H1 (cell line): ENCODE measurements at regions not wholly inside any gene's neighbourhood (a gene's known extent, or its start where the extent isn't known, plus 50 kb on each side); places are given as distances from the start of the nearest gene placed in this dataset.
A peak's percentile ranks its signal among the peaks of the same experiment; 100 is the strongest.

Experiments used
- CTCF ChIA-PET: fragments of 300-600 bp; sonication (Branson Sonifier 250); formaldehyde crosslinking; loops from one replicate; lab custom pipeline; 2021; ENCODE audit not compliant: partially characterized antibody; lab: Charles Lee
- POLR2A ChIA-PET: fragments of 300-600 bp; sonication (Branson Sonifier 250); formaldehyde crosslinking; loops from one replicate; lab custom pipeline; 2021; ENCODE audit warnings: inconsistent platforms; ENCODE audit not compliant: partially characterized antibody; lab: Charles Lee
- DNase-seq, 2 experiments: peaks; one replicate each; pipeline versions ENCODE4 v3.0.0 to v3.0.0-alpha.2; 2010 to 2022; ENCODE audit warnings: low spot score in 2 of 2, low read depth in 1 of 2, mixed read lengths in 1 of 2
- FAIRE-seq: peaks from 2 replicates; lab custom pipeline; 2011; peaks lifted over from hg19 to GRCh38; lab: Jason Lieb, UNC
- H2AFZ ChIP-seq: 2 replicates; pipeline ENCODE4 v1.8.1; 2012; ENCODE audit warnings: low read length, inconsistent platforms
- H2AK5ac ChIP-seq: 2 replicates; pipeline ENCODE4 v1.6.1; 2013; ENCODE audit warnings: low read depth, low read length
- H2BK120ac ChIP-seq: replicated peaks from 2 replicates; pipeline ENCODE3; 2013; ENCODE audit warnings: low read depth, low read length, inconsistent platforms
- H2BK12ac ChIP-seq: 2 replicates; pipeline ENCODE4 v1.6.1; 2013; ENCODE audit warnings: low read depth, low read length
- H2BK15ac ChIP-seq: 2 replicates; pipeline ENCODE4 v1.6.1; 2013; ENCODE audit warnings: low read length
- H2BK20ac ChIP-seq: 2 replicates; pipeline ENCODE4 v1.6.1; 2013; ENCODE audit warnings: low read length
- H2BK5ac ChIP-seq: 2 replicates; pipeline ENCODE4 v1.6.1; 2013; ENCODE audit warnings: low read depth, low read length
- H3K14ac ChIP-seq: 2 replicates; pipeline ENCODE4 v1.6.1; 2013; ENCODE audit warnings: inconsistent platforms; ENCODE audit not compliant: insufficient read length
- H3K18ac ChIP-seq: 2 replicates; pipeline ENCODE4 v1.6.1; 2013; ENCODE audit warnings: low read length; ENCODE audit errors: extremely low read depth
- H3K23ac ChIP-seq: 2 replicates; pipeline ENCODE4 v1.6.1; 2013; ENCODE audit warnings: inconsistent platforms; ENCODE audit not compliant: insufficient read length
- H3K23me2 ChIP-seq: 2 replicates; pipeline ENCODE4 v1.6.1; 2013; ENCODE audit warnings: low read depth, low read length
- H3K27ac ChIP-seq: 2 replicates; pipeline ENCODE4 v1.6.1; 2011; ENCODE audit warnings: low read depth, low read length, inconsistent platforms
- H3K27me3 ChIP-seq, 4 experiments: replicated peaks in 1 of 4; 1 replicate in 1 of 4; 2 replicates in 3 of 4; pipeline versions ENCODE4 v1.6.1 to v1.8.1; 2011 to 2013; ENCODE audit warnings: low read length in 3 of 4, mild to moderate bottlenecking in 3 of 4, inconsistent platforms in 2 of 4, mixed read lengths in 2 of 4, moderate library complexity in 1 of 4; ENCODE audit not compliant: control insufficient read depth in 3 of 4, insufficient read depth in 3 of 4; ENCODE audit errors: extremely low read depth in 1 of 4
- H3K36me3 ChIP-seq, 4 experiments: 2 replicates each; pipeline versions ENCODE4 v1.6.1 to v1.8.1; 2011 to 2013; ENCODE audit warnings: mild to moderate bottlenecking in 4 of 4, low read length in 3 of 4, moderate library complexity in 2 of 4, control low read depth in 1 of 4, inconsistent platforms in 1 of 4; ENCODE audit not compliant: insufficient read depth in 4 of 4, control insufficient read depth in 2 of 4
- H3K4ac ChIP-seq: replicated peaks from 2 replicates; pipeline ENCODE3; 2013; ENCODE audit warnings: low read length, low read depth, mixed read lengths, inconsistent platforms; ENCODE audit not compliant: insufficient read length
- H3K4me1 ChIP-seq, 4 experiments: replicated peaks in 1 of 4; 1 replicate in 1 of 4; 2 replicates in 3 of 4; pipeline versions ENCODE4 v1.6.1 to v1.8.1; 2011 to 2013; ENCODE audit warnings: low read length in 3 of 4, inconsistent platforms in 2 of 4, mixed read lengths in 1 of 4; ENCODE audit not compliant: insufficient read depth in 4 of 4, control insufficient read depth in 3 of 4
- H3K4me2 ChIP-seq, 2 experiments: 2 replicates each; pipeline versions ENCODE4 v1.6.1 to v1.8.1; 2011 to 2013; ENCODE audit warnings: low read depth in 2 of 2, low read length in 2 of 2, control low read depth in 1 of 2, inconsistent platforms in 1 of 2, mild to moderate bottlenecking in 1 of 2; ENCODE audit not compliant: insufficient read depth in 1 of 2
- H3K4me3 ChIP-seq, 4 experiments: fragments of 200-600, 300-600 bp in 1 of 4; sonication (generic), shearing (Covaris generic), sonication (Bioruptor Twin) in 1 of 4; 2 replicates each; pipeline versions ENCODE4 v1.5.1 to v1.8.1; 2011 to 2016; ENCODE audit warnings: low read length in 4 of 4, low read depth in 3 of 4, control low read depth in 2 of 4, inconsistent platforms in 2 of 4, mild to moderate bottlenecking in 2 of 4, mixed read lengths in 1 of 4, moderate library complexity in 1 of 4; ENCODE audit not compliant: insufficient read depth in 2 of 4; ENCODE audit errors: extremely low read depth in 1 of 4
- H3K56ac ChIP-seq: replicated peaks from 2 replicates; pipeline ENCODE3; 2013; ENCODE audit warnings: low read depth, mild to moderate bottlenecking, mixed read lengths, low read length, inconsistent platforms; ENCODE audit not compliant: insufficient read length
- H3K79me1 ChIP-seq: 2 replicates; pipeline ENCODE4 v1.6.1; 2013; ENCODE audit warnings: low read depth, low read length, control low read depth
- H3K79me2 ChIP-seq, 2 experiments: 2 replicates each; pipeline versions ENCODE4 v1.6.1 to v1.8.1; 2012 to 2013; ENCODE audit warnings: low read length in 2 of 2, mild to moderate bottlenecking in 2 of 2, inconsistent platforms in 1 of 2; ENCODE audit not compliant: insufficient read depth in 2 of 2, control insufficient read depth in 1 of 2
- H3K9ac ChIP-seq, 4 experiments: replicated peaks in 1 of 4; 1 replicate in 1 of 4; 2 replicates in 3 of 4; pipeline versions ENCODE4 v1.6.1 to v1.8.1; 2011 to 2013; ENCODE audit warnings: low read depth in 3 of 4, low read length in 3 of 4, control low read depth in 2 of 4, mild to moderate bottlenecking in 2 of 4, moderate library complexity in 2 of 4, inconsistent platforms in 1 of 4; ENCODE audit errors: extremely low read depth in 1 of 4
- H3K9me3 ChIP-seq, 2 experiments: 2 replicates each; pipeline versions ENCODE4 v1.6.1 to v1.8.1; 2012 to 2013; ENCODE audit warnings: mild to moderate bottlenecking in 2 of 2, moderate library complexity in 2 of 2, control low read depth in 1 of 2, inconsistent platforms in 1 of 2, low read depth in 1 of 2, low read length in 1 of 2, mixed read lengths in 1 of 2; ENCODE audit not compliant: insufficient read depth in 2 of 2
- H4K20me1 ChIP-seq, 2 experiments: replicated peaks in 1 of 2; 2 replicates each; pipeline versions ENCODE3 to v1.8.1; 2011 to 2013; ENCODE audit warnings: inconsistent platforms in 2 of 2, low read length in 2 of 2, mild to moderate bottlenecking in 1 of 2; ENCODE audit not compliant: insufficient read depth in 2 of 2, control insufficient read depth in 1 of 2
- H4K5ac ChIP-seq: 2 replicates; pipeline ENCODE4 v1.6.1; 2013; ENCODE audit warnings: low read length, low read depth, mixed read lengths, inconsistent platforms; ENCODE audit not compliant: insufficient read length
- H4K8ac ChIP-seq: 2 replicates; pipeline ENCODE4 v1.8.0; 2013; ENCODE audit warnings: mild to moderate bottlenecking, moderate library complexity, low read length, inconsistent platforms; ENCODE audit not compliant: insufficient read depth; ENCODE audit errors: extremely low read depth
- H4K91ac ChIP-seq: replicated peaks from 2 replicates; pipeline ENCODE3; 2013; ENCODE audit warnings: low read length, mixed read lengths, inconsistent platforms; ENCODE audit not compliant: insufficient read length
- CEBPB ChIP-seq: IDR thresholded peaks from 2 replicates; pipeline ENCODE4 v1.6.1; 2012; ENCODE audit warnings: low read depth, low read length
- SIN3A ChIP-seq, 2 experiments: IDR thresholded peaks in 1 of 2; conservative IDR thresholded peaks in 1 of 2; 2 replicates each; pipeline ENCODE4 v1.6.1; 2011 to 2012; ENCODE audit warnings: low read length in 2 of 2, improper control_type of control experiment in 1 of 2, low read depth in 1 of 2, mild to moderate bottlenecking in 1 of 2
- WGBS, 2 experiments: shearing (Covaris generic) in 1 of 2; methylation state at CpG; one replicate each; pipeline versions ENCODE4 v1.1.6 to v1.1.7; 2013 to 2015; ENCODE audit warnings: low lambda C conversion rate in 2 of 2, mixed read lengths in 2 of 2, inconsistent platforms in 1 of 2, low coverage in 1 of 2, missing lambda C conversion rate in 1 of 2; ENCODE audit not compliant: insufficient replicate concordance in 2 of 2, insufficient coverage in 1 of 2, insufficient read length in 1 of 2; ENCODE audit errors: extremely low coverage in 1 of 2, missing lambda C conversion rate in 1 of 2; 5-methylcytosine and 5-hydroxymethylcytosine counted together

DNA sequence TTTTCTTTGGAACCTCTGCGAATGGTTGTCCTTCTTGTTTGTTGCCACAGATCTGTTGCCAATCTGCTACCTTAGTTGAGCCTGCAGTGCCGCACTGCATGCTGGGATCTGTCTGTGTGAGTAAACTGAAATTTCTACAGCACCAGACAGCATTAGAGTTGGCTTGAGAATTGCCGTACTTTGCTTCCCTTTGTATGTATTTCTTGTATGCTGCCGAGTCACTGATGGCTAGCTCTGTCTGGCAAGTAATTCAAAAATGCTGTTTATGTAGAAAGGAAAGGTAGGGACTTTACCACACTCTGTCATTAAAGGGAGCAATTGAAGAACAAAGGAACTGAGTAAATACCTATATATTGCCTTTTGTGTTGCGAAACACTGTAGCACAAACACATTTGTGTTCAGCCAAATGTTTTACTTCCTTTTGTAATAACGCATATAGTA, 857.4 kb downstream of the USP25 start:
- Histone ChIP-seq H2BK12ac (no peak overlapping the region), H3K4ac (no peak overlapping the region), H3K4me3 (no peak overlapping the region), H2AFZ (no peak overlapping the region), H4K91ac (peak overlapping the region; percentile 22), H3K27ac (no peak overlapping the region), H3K79me1 (no peaks in the 10 kb centered on the region), H2AK5ac (no peak overlapping the region), H3K14ac (no peak overlapping the region), H2BK20ac (no peak overlapping the region), H3K23me2 (no peaks in the 10 kb centered on the region), H3K79me2 (no peaks in the 10 kb centered on the region), H3K4me2 (no peak overlapping the region; a peak in 1 of 4 replicates), H4K5ac (no peak overlapping the region), H2BK120ac (no peak overlapping the region), H2BK5ac (no peak overlapping the region), H4K8ac (no peak overlapping the region), H3K9ac (peak overlapping the region in 1 of 4 experiments; percentile 13; a peak in 1 of 7 replicates), H3K4me1 (peaks cover 0 to 3% (median 2%) of the 10 kb centered on the region in 4 experiments; a peak in 4 of 7 replicates), H3K23ac (no peak overlapping the region), H3K56ac (no peak overlapping the region), H3K27me3 (no peaks in the 10 kb centered on the region), H2BK15ac (no peak overlapping the region), H4K20me1 (no peaks in the 10 kb centered on the region), H3K36me3 (no peaks in the 10 kb centered on the region), H3K9me3 (no peaks in the 10 kb centered on the region), H3K18ac (no peak overlapping the region)
- POLR2A ChIA-PET, result no interaction called here
- CTCF ChIA-PET, result no interaction called here
- DNase-seq (no peak), FAIRE-seq (no peak)
- TF ChIP-seq CEBPB (peak; percentile 81), SIN3A (conservative IDR thresholded peaks at IDR 0.05 in 1 of 2, IDR thresholded peaks at IDR 0.05 in 1 of 2; ENCODE audit: low read depth in 1 of 2, low read length in 2 of 2) (no peak)
- 85% methylated on average over 6 of the region's 6 CpGs; no CpG with 5 or more reads in 1 of the 2 experiments for WGBS, 2 experiments
